Loucy (cell line): ENCODE measurements at regions not wholly inside any gene's neighbourhood (a gene's known extent, or its start where the extent isn't known, plus 50 kb on each side); places are given as distances from the start of the nearest gene placed in this dataset.

Experiments used
- H2AFZ ChIP-seq: fragments of 200-600 bp; sonication (generic); 2 replicates; pipeline ENCODE4 v1.6.0; 2016; ENCODE audit warnings: antibody characterized with exemption, mild to moderate bottlenecking, low read length, moderate library complexity
- H3F3A ChIP-seq: fragments of 200-600 bp; 2 replicates; pipeline ENCODE4 v1.6.0; 2016; ENCODE audit warnings: antibody characterized with exemption, low read depth, mild to moderate bottlenecking
- H3K27me3 ChIP-seq: fragments of 200-600 bp; sonication (generic); 2 replicates; pipeline ENCODE4 v1.6.1; 2014; ENCODE audit warnings: low read length, mild to moderate bottlenecking; ENCODE audit not compliant: insufficient read depth, poor library complexity, severe bottlenecking
- H3K36me3 ChIP-seq: fragments of 200-600 bp; sonication (generic); 2 replicates; pipeline ENCODE4 v1.6.1; 2016; ENCODE audit warnings: low read length; ENCODE audit not compliant: insufficient read depth
- H3K4me1 ChIP-seq: fragments of 200-600 bp; sonication (generic); 2 replicates; pipeline ENCODE4 v1.5.1; 2014; ENCODE audit warnings: low read length, mild to moderate bottlenecking; ENCODE audit not compliant: insufficient read depth, poor library complexity, severe bottlenecking
- H3K4me2 ChIP-seq: fragments of 200-600 bp; sonication (generic); 2 replicates; pipeline ENCODE4 v1.6.0; 2014; ENCODE audit warnings: antibody characterized with exemption, low read length, low read depth, mild to moderate bottlenecking; ENCODE audit not compliant: poor library complexity, severe bottlenecking
- H3K4me3 ChIP-seq: fragments of 200-600 bp; sonication (generic); 2 replicates; pipeline ENCODE4 v1.5.1; 2014; ENCODE audit warnings: low read length, mild to moderate bottlenecking, mixed read lengths; ENCODE audit not compliant: poor library complexity, severe bottlenecking
- H3K79me2 ChIP-seq: fragments of 200-600 bp; sonication (generic); 2 replicates; pipeline ENCODE4 v1.6.1; 2014; ENCODE audit warnings: low read length; ENCODE audit not compliant: insufficient read depth
- H3K9ac ChIP-seq: fragments of 200-600 bp; sonication (generic); 2 replicates; pipeline ENCODE4 v1.6.0; 2014; ENCODE audit warnings: mild to moderate bottlenecking, low read depth, low read length, moderate library complexity; ENCODE audit not compliant: poor library complexity, severe bottlenecking
- H3K9me2 ChIP-seq: fragments of 200-600 bp; sonication (generic); replicated peaks from 2 replicates; pipeline ENCODE4 v1.6.1; 2016; ENCODE audit warnings: low read depth, low read length, mixed read lengths
- H3K9me3 ChIP-seq: fragments of 200-600 bp; sonication (generic); 2 replicates; pipeline ENCODE4 v1.6.1; 2014; ENCODE audit warnings: mild to moderate bottlenecking, antibody characterized with exemption, low read length, low read depth; ENCODE audit not compliant: insufficient read depth
- H4K20me1 ChIP-seq: fragments of 200-600 bp; sonication (generic); 2 replicates; pipeline ENCODE4 v1.6.0; 2014; ENCODE audit warnings: antibody characterized with exemption, low read length, mild to moderate bottlenecking; ENCODE audit not compliant: insufficient read depth, poor library complexity, severe bottlenecking
- CTCF ChIP-seq: fragments of 200-600 bp; sonication (generic); conservative IDR thresholded peaks from 2 replicates; pipeline ENCODE4 v1.5.1; 2014; ENCODE audit warnings: mild to moderate bottlenecking, antibody characterized with exemption, low read length
- EZH2phosphoT487 ChIP-seq: fragments of 200-600 bp; IDR thresholded peaks from 2 replicates; pipeline ENCODE4 v1.6.1; 2018; ENCODE audit warnings: antibody characterized with exemption, mild to moderate bottlenecking, moderate library complexity, borderline replicate concordance

DNA sequence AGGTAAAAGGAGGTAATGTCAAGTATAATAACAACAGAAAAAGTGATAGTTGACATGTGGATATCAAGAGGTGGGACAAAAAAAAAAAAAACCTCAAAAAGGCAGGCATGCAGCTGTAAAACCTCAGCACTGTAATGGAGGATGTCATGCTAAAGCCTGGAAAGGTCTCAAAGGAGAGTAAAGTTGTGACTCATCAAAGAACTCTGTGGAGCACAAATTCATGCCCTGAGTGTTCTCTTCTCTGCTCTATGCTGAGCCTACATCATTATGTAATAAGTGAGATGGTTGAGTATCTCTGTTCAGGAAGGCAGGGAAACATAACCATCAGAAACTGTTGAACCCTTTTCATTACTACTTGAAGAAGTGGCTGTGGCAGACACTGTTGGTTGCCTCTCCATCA, 597.8 kb downstream of the BCOR start:
- Histone ChIP-seq H3K4me2 (no peak overlapping the region), H3K4me1 (no peaks in the 10 kb centered on the region), H3K79me2 (no peaks in the 10 kb centered on the region), H3K4me3 (no peak overlapping the region), H3K27me3 (no peaks in the 10 kb centered on the region), H4K20me1 (no peaks in the 10 kb centered on the region), H3F3A (no peaks in the 10 kb centered on the region), H3K9me2 (no peaks in the 10 kb centered on the region), H2AFZ (no peak overlapping the region), H3K36me3 (no peaks in the 10 kb centered on the region), H3K9ac (no peak overlapping the region), H3K9me3 (no peaks in the 10 kb centered on the region)
- no peak for TF ChIP-seq CTCF
- TF ChIP-seq EZH2phosphoT487 = no peak

DNA sequence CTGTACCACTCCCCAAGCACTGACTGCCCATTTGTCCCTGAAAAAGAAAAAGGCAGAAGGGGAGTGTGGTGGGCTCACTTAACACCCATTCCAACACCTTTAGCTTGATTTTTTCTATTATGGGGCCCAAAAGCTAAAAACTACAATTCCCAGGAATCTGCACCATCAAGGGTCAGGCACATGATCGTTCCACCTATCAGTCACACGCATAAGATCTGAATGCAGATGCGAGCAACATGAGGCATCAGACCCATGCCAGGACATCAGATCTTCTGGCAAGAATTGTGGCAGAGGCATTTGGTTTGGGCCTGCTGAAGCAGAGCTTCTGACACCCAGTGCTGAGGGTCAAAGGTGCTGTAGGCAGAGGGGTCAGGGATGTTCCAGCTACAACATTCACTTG, 595.9 kb downstream of the BCOR start:
- TF ChIP-seq CTCF = no peak
- TF ChIP-seq EZH2phosphoT487 = no peak
- Histone ChIP-seq H3K9ac (no peak overlapping the region), H2AFZ (no peak overlapping the region), H3F3A (no peaks in the 10 kb centered on the region), H3K27me3 (no peaks in the 10 kb centered on the region), H3K4me2 (no peak overlapping the region), H3K9me3 (no peaks in the 10 kb centered on the region), H4K20me1 (no peaks in the 10 kb centered on the region), H3K4me1 (no peaks in the 10 kb centered on the region), H3K4me3 (no peak overlapping the region), H3K9me2 (no peaks in the 10 kb centered on the region), H3K79me2 (no peaks in the 10 kb centered on the region), H3K36me3 (no peaks in the 10 kb centered on the region)

- no peaks in the 10 kb centered on the region for H3K36me3 ChIP-seq
- H3K4me3 ChIP-seq = no peak overlapping the region
- no peak overlapping the region for H3K4me2 ChIP-seq
- no peaks in the 10 kb centered on the region for H3F3A ChIP-seq
- no peak for TF ChIP-seq CTCF
- TF ChIP-seq EZH2phosphoT487 = no peak
- H3K79me2 ChIP-seq = no peaks in the 10 kb centered on the region
- no peaks in the 10 kb centered on the region for H4K20me1 ChIP-seq
- H3K27me3 ChIP-seq = no peaks in the 10 kb centered on the region
- H2AFZ ChIP-seq = no peak overlapping the region
- no peaks in the 10 kb centered on the region for H3K9me2 ChIP-seq
- H3K4me1 ChIP-seq = no peaks in the 10 kb centered on the region
- no peaks in the 10 kb centered on the region for H3K9me3 ChIP-seq
- no peak overlapping the region for H3K9ac ChIP-seq
Measured at GRCh38 chrX:39502486-39502885, 595.3 kb downstream of the BCOR start.
